H9 (cell line): ENCODE measurements at regions not wholly inside any gene's neighbourhood (a gene's known extent, or its start where the extent isn't known, plus 50 kb on each side); places are given as distances from the start of the nearest gene placed in this dataset.

Source experiments
- DNase-seq: peaks from one replicate; pipeline ENCODE4 v3.0.0-alpha.2; 2017
- H2AFZ ChIP-seq: one replicate; pipeline ENCODE4 v1.6.1; 2013; ENCODE audit warnings: mild to moderate bottlenecking, low read length, control low read depth, moderate library complexity
- H2AK5ac ChIP-seq: 2 replicates; pipeline ENCODE4 v1.6.1; 2013; ENCODE audit warnings: low read length, control low read depth, mixed read lengths; ENCODE audit not compliant: insufficient read length
- H2BK120ac ChIP-seq: one replicate; pipeline ENCODE4 v1.6.1; 2013; ENCODE audit warnings: low read depth, mild to moderate bottlenecking, low read length, control low read depth, inconsistent platforms; ENCODE audit not compliant: poor library complexity, severe bottlenecking
- H2BK12ac ChIP-seq: 2 replicates; pipeline ENCODE4 v1.6.1; 2013; ENCODE audit warnings: low read length, control low read depth, mixed read lengths, low read depth; ENCODE audit not compliant: insufficient read length
- H2BK15ac ChIP-seq: 2 replicates; pipeline ENCODE4 v1.6.1; 2013; ENCODE audit warnings: low read depth, low read length, control low read depth
- H2BK20ac ChIP-seq: one replicate; pipeline ENCODE4 v1.6.1; 2013; ENCODE audit warnings: low read depth, mild to moderate bottlenecking, low read length, control low read depth, inconsistent platforms; ENCODE audit not compliant: poor library complexity, severe bottlenecking
- H2BK5ac ChIP-seq: 2 replicates; pipeline ENCODE4 v1.6.1; 2013; ENCODE audit warnings: low read length, control low read depth, mixed read lengths; ENCODE audit not compliant: insufficient read length
- H3K14ac ChIP-seq: 2 replicates; pipeline ENCODE4 v1.6.1; 2013; ENCODE audit warnings: low read length, control low read depth; ENCODE audit not compliant: insufficient read depth
- H3K18ac ChIP-seq: 2 replicates; pipeline ENCODE4 v1.6.1; 2013; ENCODE audit warnings: low read depth, mild to moderate bottlenecking, mixed read lengths, low read length, control low read depth; ENCODE audit not compliant: insufficient read length
- H3K23ac ChIP-seq: 2 replicates; pipeline ENCODE4 v1.6.1; 2013; ENCODE audit warnings: low read length, control low read depth, mixed read lengths, low read depth; ENCODE audit not compliant: insufficient read length
- H3K23me2 ChIP-seq: 2 replicates; pipeline ENCODE4 v1.6.1; 2013; ENCODE audit warnings: low read depth, mild to moderate bottlenecking, mixed read lengths, low read length, control low read depth; ENCODE audit not compliant: insufficient read length, poor library complexity, severe bottlenecking
- H3K27ac ChIP-seq: 2 replicates; pipeline ENCODE4 v1.5.1; 2013; ENCODE audit warnings: low read length, control low read depth, mixed read lengths, low read depth; ENCODE audit not compliant: insufficient read length
- H3K27me3 ChIP-seq: 2 replicates; pipeline ENCODE4 v1.6.1; 2013; ENCODE audit warnings: low read length, control low read depth, inconsistent platforms; ENCODE audit not compliant: insufficient read depth
- H3K4ac ChIP-seq: 2 replicates; pipeline ENCODE4 v1.6.1; 2013; ENCODE audit warnings: low read depth, mild to moderate bottlenecking, control low read depth, inconsistent platforms, low read length, moderate library complexity
- H3K4me1 ChIP-seq: 2 replicates; pipeline ENCODE4 v1.6.1; 2013; ENCODE audit warnings: low read length, control low read depth, inconsistent platforms; ENCODE audit not compliant: insufficient read depth
- H3K4me2 ChIP-seq: 2 replicates; pipeline ENCODE4 v1.6.1; 2013; ENCODE audit warnings: low read length, control low read depth, mixed read lengths; ENCODE audit not compliant: insufficient read length, insufficient read depth
- H3K56ac ChIP-seq: 2 replicates; pipeline ENCODE4 v1.6.1; 2013; ENCODE audit warnings: low read depth, mild to moderate bottlenecking, mixed read lengths, low read length, control low read depth; ENCODE audit not compliant: insufficient read length
- H3K79me1 ChIP-seq: 2 replicates; pipeline ENCODE4 v1.6.1; 2013; ENCODE audit warnings: low read depth, mild to moderate bottlenecking, moderate library complexity, low read length, control low read depth, inconsistent platforms; ENCODE audit not compliant: insufficient read depth, poor library complexity, severe bottlenecking
- H3K79me2 ChIP-seq: 2 replicates; pipeline ENCODE4 v1.6.1; 2013; ENCODE audit warnings: low read length, control low read depth, inconsistent platforms; ENCODE audit not compliant: insufficient read depth
- H3K9ac ChIP-seq: 2 replicates; pipeline ENCODE4 v1.6.1; 2013; ENCODE audit warnings: low read length, control low read depth, mixed read lengths; ENCODE audit not compliant: insufficient read length; ENCODE audit errors: extremely low read depth
- H3K9me3 ChIP-seq: one replicate; pipeline ENCODE4 v1.6.1; 2013; ENCODE audit warnings: low read depth, low read length, inconsistent platforms; ENCODE audit not compliant: control insufficient read depth
- H3T11ph ChIP-seq: one replicate; pipeline ENCODE4 v1.6.1; 2013; ENCODE audit warnings: mild to moderate bottlenecking, low read length, control low read depth, inconsistent platforms
- H4K20me1 ChIP-seq: one replicate; pipeline ENCODE4 v1.6.1; 2013; ENCODE audit not compliant: control insufficient read depth, insufficient read length, insufficient read depth
- H4K5ac ChIP-seq: 2 replicates; pipeline ENCODE4 v1.6.1; 2013; ENCODE audit warnings: low read depth, mild to moderate bottlenecking, mixed read lengths, low read length, control low read depth; ENCODE audit not compliant: insufficient read length
- H4K8ac ChIP-seq: replicated peaks from 2 replicates; pipeline ENCODE4 v1.6.1; 2013; ENCODE audit warnings: low read length, control low read depth, mixed read lengths, low read depth; ENCODE audit not compliant: insufficient read length
- H4K91ac ChIP-seq: 2 replicates; pipeline ENCODE4 v1.6.1; 2013; ENCODE audit warnings: low read depth, mild to moderate bottlenecking, moderate library complexity, mixed read lengths, low read length, control low read depth; ENCODE audit not compliant: insufficient read length
- H3K27ac Mint-ChIP-seq, 3 experiments: 2 replicates in 2 of 3; 3 replicates in 1 of 3; pipeline ENCODE4 v1.8.0; 2020 to 2021; ENCODE audit warnings: mixed read lengths in 3 of 3, mild to moderate bottlenecking in 1 of 3, moderate library complexity in 1 of 3
- H3K27me3 Mint-ChIP-seq: 2 replicates; pipeline ENCODE4 v1.8.0; 2021; ENCODE audit warnings: low read depth, mild to moderate bottlenecking, moderate library complexity, mixed read lengths
- H3K36me3 Mint-ChIP-seq, 3 experiments: 2 replicates in 2 of 3; 3 replicates in 1 of 3; pipeline ENCODE4 v1.8.0; 2020 to 2021; ENCODE audit warnings: low read depth in 3 of 3, mixed read lengths in 3 of 3; ENCODE audit not compliant: insufficient read depth in 1 of 3
- H3K4me1 Mint-ChIP-seq, 2 experiments: 2 replicates each; pipeline ENCODE4 v1.8.0; 2020; ENCODE audit warnings: mixed read lengths in 2 of 2
- H3K4me3 Mint-ChIP-seq, 2 experiments: 2 replicates in 1 of 2; 3 replicates in 1 of 2; pipeline ENCODE4 v1.8.0; 2020 to 2021; ENCODE audit warnings: mild to moderate bottlenecking in 2 of 2, mixed read lengths in 2 of 2, moderate library complexity in 1 of 2
- H3K9me3 Mint-ChIP-seq, 2 experiments: 2 replicates in 1 of 2; 3 replicates in 1 of 2; pipeline ENCODE4 v1.8.0; 2020; ENCODE audit warnings: mild to moderate bottlenecking in 2 of 2, mixed read lengths in 2 of 2, moderate library complexity in 1 of 2
- CTCF ChIP-seq: fragments of 200-600 bp; sonication (generic); conservative IDR thresholded peaks from 3 replicates; pipeline ENCODE4 v1.8.0; 2021; ENCODE audit warnings: antibody characterized with exemption, mild to moderate bottlenecking
- WGBS: extraction: QIAGEN DNeasy Blood & Tissue Kit; methylation state at CpG from one replicate; pipeline ENCODE4 v1.1.7; 2013; ENCODE audit warnings: missing lambda C conversion rate, low lambda C conversion rate, mixed read lengths; ENCODE audit not compliant: insufficient read length; ENCODE audit errors: extremely low coverage; 5-methylcytosine and 5-hydroxymethylcytosine counted together

DNA sequence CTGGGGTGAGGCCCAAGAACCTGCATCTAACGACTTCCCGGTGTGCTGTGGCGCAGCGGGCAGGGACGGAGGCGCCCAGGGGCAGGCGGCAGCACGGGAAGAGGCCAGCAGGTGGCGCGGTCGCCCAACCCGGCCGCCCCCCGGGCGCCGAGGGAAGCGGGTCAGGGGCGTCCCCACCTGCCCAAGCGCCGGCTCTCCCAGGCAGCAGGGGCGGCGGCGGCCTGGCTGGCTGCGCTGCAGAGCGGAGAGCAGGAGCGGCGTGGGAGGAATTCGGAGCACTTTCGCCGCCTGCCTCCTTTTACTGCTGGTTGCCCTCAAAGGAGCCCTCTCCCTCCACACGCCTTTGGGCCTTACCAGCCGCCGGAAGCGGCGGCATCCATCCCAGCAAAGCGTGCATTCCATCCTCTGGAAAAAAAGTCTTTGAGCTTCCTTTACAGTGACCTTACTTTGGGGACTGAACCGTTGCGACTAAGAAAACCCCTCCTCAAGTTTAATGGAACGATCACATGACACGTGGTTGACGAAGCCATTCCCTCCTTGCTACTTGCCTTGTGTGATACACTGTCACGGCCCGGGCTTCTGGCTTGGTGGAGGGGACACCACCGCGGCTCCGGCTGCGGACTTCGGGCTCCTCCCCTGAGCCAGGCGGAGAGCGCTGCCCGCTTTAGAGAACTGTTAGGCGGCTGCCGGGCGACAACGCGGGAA lies 106.8 kb upstream of the CLMP start:
- Histone ChIP-seq H3K27me3 (peaks cover 7% of the 10 kb centered on the region), H2AK5ac (no peak overlapping the region), H3K4me1 (0 out of 2 replicates have a peak, but pooled peaks cover 1% of the 10 kb centered on the region), H3K23ac (no peak overlapping the region), H3K4me2 (peak overlapping the region; percentile 56), H2BK15ac (no peak overlapping the region), H3K56ac (no peak overlapping the region), H3K79me2 (no peaks in the 10 kb centered on the region), H4K20me1 (no peaks in the 10 kb centered on the region), H4K5ac (no peak overlapping the region), H4K91ac (no peak overlapping the region), H3T11ph (no peak overlapping the region), H4K8ac (no peak overlapping the region), H2AFZ (no peak overlapping the region), H2BK5ac (no peak overlapping the region), H3K9ac (no peak overlapping the region), H3K23me2 (peaks cover 6% of the 10 kb centered on the region), H2BK20ac (no peak overlapping the region), H3K79me1 (no peaks in the 10 kb centered on the region), H2BK120ac (no peak overlapping the region), H3K18ac (no peak overlapping the region), H3K4ac (no peak overlapping the region), H3K14ac (no peak overlapping the region), H2BK12ac (no peak overlapping the region), H3K9me3 (no peaks in the 10 kb centered on the region), H3K27ac (no peak overlapping the region)
- no CpG with 5 or more reads among the region's 56 CpGs for WGBS
- no peaks in the 10 kb centered on the region for H3K36me3 Mint-ChIP-seq
- TF ChIP-seq CTCF, result peak; percentile 95
- no peaks in the 10 kb centered on the region for H3K9me3 Mint-ChIP-seq
- peak; percentile 82 for DNase-seq
- no peak overlapping the region for H3K27ac Mint-ChIP-seq
- peaks cover 51% of the 10 kb centered on the region for H3K27me3 Mint-ChIP-seq
- peak overlapping the region; percentile 70 to 84 for H3K4me3 Mint-ChIP-seq
- H3K4me1 Mint-ChIP-seq, result peaks cover 29 to 33% of the 10 kb centered on the region in 2 experiments
